Ectodermal cell (in vitro differentiated cells): ENCODE measurements at regions not wholly inside any gene's neighbourhood (a gene's known extent, or its start where the extent isn't known, plus 50 kb on each side); places are given as distances from the start of the nearest gene placed in this dataset.

Experiments
- H3K27ac ChIP-seq: 2 replicates; pipeline ENCODE4 v1.7.0; 2013; ENCODE audit warnings: mild to moderate bottlenecking, low read depth, low read length; ENCODE audit not compliant: insufficient read depth, poor library complexity, severe bottlenecking
- H3K27me3 ChIP-seq: 2 replicates; pipeline ENCODE4 v1.7.0; 2013; ENCODE audit warnings: mild to moderate bottlenecking, low read length; ENCODE audit not compliant: insufficient read depth, control insufficient read depth, poor library complexity, severe bottlenecking
- H3K36me3 ChIP-seq: one replicate; pipeline ENCODE4 v1.7.0; 2013; ENCODE audit warnings: low read length; ENCODE audit not compliant: control insufficient read depth, insufficient read depth
- H3K4me1 ChIP-seq: one replicate; pipeline ENCODE4 v1.7.0; 2013; ENCODE audit warnings: low read length; ENCODE audit not compliant: control insufficient read depth, insufficient read depth
- H3K4me3 ChIP-seq: 2 replicates; pipeline ENCODE4 v1.7.0; 2013; ENCODE audit warnings: low read depth, low read length, control low read depth; ENCODE audit not compliant: insufficient read depth
- H3K9me3 ChIP-seq: 2 replicates; pipeline ENCODE4 v1.7.0; 2013; ENCODE audit warnings: mild to moderate bottlenecking, low read length, moderate library complexity; ENCODE audit not compliant: control insufficient read depth
- WGBS, 2 experiments: methylation state at CpG; one replicate each; pipeline ENCODE4 v1.1.7; 2013; ENCODE audit warnings: missing lambda C conversion rate in 2 of 2; 5-methylcytosine and 5-hydroxymethylcytosine counted together

DNA sequence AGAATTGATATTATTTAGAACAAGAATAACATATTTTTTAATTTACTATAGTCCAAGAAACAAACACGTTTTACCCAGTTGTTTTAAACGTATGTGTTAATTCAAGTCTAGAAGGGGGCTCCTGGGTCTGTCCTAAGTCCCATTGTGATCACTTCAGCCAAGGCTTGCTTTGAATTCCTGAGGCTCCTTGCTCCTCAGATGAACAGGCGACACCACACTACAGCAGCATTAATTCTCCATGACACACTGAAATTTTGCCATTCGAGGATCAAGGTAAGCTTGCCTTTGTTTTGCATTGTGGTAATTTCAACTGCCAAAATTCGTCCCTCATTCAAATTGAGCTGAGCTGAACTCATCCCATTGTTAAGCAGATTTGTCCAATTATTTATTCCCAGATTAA lies 1442.6 kb downstream of the SLITRK5 start:
- no peaks in the 10 kb centered on the region for H3K9me3 ChIP-seq
- no peaks in the 10 kb centered on the region for H3K36me3 ChIP-seq
- no peaks in the 10 kb centered on the region for H3K27me3 ChIP-seq
- H3K4me3 ChIP-seq, result no peak overlapping the region
- no peaks in the 10 kb centered on the region for H3K4me1 ChIP-seq
- WGBS, 2 experiments, result 30 to 31% methylated on average over 4 to 5 of the region's 5 CpGs
- no peak overlapping the region for H3K27ac ChIP-seq

DNA sequence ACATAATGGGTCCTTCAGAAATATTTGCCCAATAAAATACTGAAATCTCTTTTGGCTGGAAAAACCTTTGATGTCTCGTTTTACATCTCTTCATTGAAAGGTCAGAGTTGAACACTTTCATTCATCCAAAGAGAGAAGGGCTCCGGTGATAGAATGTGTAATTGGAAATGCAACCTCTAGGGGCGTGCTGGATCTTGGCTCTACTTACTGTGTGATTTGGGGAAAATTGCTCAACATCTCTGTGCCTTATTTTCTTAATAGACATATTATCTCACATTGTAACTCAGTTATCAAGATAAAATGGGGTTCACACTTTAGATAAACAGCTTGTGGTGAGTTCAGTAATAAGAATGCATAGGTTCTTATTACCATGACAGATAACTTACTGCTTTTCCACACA lies 1444.1 kb downstream of the SLITRK5 start:
- WGBS, 2 experiments, result 89 to 100% methylated on average over 2 to 3 of the region's 3 CpGs
- no peaks in the 10 kb centered on the region for H3K27me3 ChIP-seq
- no peak overlapping the region for H3K4me3 ChIP-seq
- H3K4me1 ChIP-seq, result no peaks in the 10 kb centered on the region
- H3K36me3 ChIP-seq, result no peaks in the 10 kb centered on the region
- no peaks in the 10 kb centered on the region for H3K9me3 ChIP-seq
- no peak overlapping the region for H3K27ac ChIP-seq

DNA sequence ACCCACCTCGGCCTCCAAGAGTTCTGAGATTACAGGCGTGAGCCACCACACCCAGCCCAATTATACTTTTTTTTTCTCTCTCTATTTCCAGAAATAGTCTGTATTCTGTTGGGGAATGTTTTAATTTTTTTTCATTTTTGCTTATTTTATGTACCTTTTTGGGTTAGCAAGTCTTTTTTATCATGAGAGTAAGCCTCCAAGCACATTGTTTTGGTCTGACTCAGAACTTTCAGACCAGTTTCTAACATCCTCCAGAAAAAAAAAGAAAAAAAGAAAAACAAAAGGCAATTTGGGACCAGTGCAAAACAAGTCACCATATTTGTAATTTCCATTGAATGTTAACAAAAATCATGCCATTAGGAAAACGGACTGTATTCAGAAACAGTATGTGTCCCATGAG lies 1465.5 kb downstream of the SLITRK5 start:
- H3K4me1 ChIP-seq, result no peaks in the 10 kb centered on the region
- H3K27ac ChIP-seq, result no peak overlapping the region
- no peaks in the 10 kb centered on the region for H3K27me3 ChIP-seq
- 56 to 67% methylated on average over 3 of the region's 3 CpGs for WGBS, 2 experiments
- H3K36me3 ChIP-seq, result no peaks in the 10 kb centered on the region
- H3K9me3 ChIP-seq, result no peaks in the 10 kb centered on the region
- H3K4me3 ChIP-seq, result no peak overlapping the region

DNA sequence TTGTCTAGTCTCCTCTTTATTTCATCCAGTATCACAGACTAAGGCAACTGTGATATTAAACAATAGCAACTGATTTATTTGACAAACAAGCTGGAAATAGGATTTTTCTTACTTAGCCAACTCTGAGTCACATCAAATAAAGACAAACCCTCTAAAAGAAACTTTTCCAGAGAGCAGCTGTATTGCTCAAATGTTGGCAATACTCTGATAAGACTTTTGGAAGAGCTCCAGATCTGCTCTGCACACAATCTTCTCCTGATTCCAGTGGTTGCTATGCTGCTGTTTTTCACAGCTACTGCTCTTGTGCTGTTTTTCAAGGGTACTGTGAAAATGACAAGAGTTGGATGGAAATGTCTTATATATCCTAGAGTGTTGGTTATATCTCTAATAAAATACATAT lies 1479.2 kb downstream of the SLITRK5 start:
- Histone ChIP-seq H3K36me3 (no peaks in the 10 kb centered on the region), H3K9me3 (no peaks in the 10 kb centered on the region)

DNA sequence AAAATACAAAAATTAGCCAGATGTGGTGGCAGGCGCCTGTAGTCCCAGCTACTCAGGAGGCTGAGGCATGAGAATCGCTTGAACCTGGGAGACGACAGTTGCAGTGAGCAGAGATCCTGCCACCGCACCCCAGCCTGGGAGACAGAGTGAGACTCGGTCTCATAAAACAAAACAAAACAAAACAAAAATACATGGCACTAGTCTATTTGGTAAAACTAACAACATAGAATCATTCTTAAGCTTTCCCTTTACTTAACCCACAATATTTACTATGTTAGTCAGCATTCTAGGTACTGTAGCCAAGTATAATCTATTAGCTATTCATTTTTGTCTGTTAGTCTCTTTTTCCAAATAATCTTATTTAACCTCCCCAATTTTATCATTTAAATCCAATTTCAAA lies 1482.8 kb downstream of the SLITRK5 start:
- H3K9me3 ChIP-seq, result no peaks in the 10 kb centered on the region
- WGBS, 2 experiments, result 94% methylated on average over 5 of the region's 5 CpGs
- no peaks in the 10 kb centered on the region for H3K27me3 ChIP-seq
- no peaks in the 10 kb centered on the region for H3K36me3 ChIP-seq
- H3K4me3 ChIP-seq, result no peak overlapping the region
- no peaks in the 10 kb centered on the region for H3K4me1 ChIP-seq
- H3K27ac ChIP-seq, result no peak overlapping the region

More for the DNA sequence above, 1479.2 kb downstream of the SLITRK5 start:
- Histone ChIP-seq H3K27ac (no peak overlapping the region), H3K4me3 (no peak overlapping the region), H3K4me1 (no peaks in the 10 kb centered on the region), H3K27me3 (no peaks in the 10 kb centered on the region)

DNA sequence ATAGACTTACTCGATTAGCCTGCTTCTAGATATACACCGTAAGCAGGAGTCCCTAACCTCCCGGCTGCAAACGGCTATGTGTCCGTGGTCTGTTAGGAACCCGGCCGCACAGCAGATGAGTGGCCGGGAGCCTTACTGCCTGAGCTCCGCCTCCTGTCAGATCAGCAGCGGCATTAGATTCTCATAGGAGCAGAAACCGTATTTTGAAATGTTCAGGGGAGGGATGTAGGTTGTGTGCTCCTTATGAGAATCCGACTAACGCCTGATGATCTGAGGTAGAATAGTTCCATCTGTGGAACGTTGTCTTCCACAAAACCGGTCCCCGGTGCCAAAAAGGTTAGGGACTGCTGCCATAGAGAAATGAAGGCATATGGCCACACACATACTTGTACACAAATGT lies 1491.9 kb downstream of the SLITRK5 start:
- no peaks in the 10 kb centered on the region for H3K36me3 ChIP-seq
- no peak overlapping the region for H3K27ac ChIP-seq
- H3K4me1 ChIP-seq, result no peaks in the 10 kb centered on the region
- no peak overlapping the region for H3K4me3 ChIP-seq
- no peaks in the 10 kb centered on the region for H3K9me3 ChIP-seq
- no peaks in the 10 kb centered on the region for H3K27me3 ChIP-seq
- WGBS, 2 experiments, result 95% methylated on average over 16 of the region's 16 CpGs

DNA sequence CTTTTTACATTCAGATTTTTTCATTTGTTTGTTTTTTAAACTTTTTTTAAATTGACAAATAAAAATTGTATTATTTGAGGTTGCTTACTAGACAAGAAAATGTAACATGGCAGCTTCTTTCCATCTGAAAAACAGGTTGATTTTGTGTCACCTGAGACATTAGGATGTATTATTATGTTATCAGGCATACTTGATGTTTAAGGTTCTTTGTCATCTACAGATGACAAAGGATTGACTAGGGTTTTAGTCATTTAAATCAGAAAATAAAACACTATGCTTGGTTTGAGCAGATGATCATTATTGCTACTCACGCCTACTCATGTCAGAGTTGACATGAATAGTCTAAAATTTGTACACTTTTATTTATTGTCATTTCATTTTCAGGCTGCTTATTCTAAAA lies 1494.5 kb downstream of the SLITRK5 start:
- Histone ChIP-seq H3K27me3 (no peaks in the 10 kb centered on the region), H3K4me1 (no peaks in the 10 kb centered on the region), H3K9me3 (no peaks in the 10 kb centered on the region), H3K4me3 (no peak overlapping the region), H3K36me3 (no peaks in the 10 kb centered on the region), H3K27ac (no peak overlapping the region)
- 80 to 100% methylated on average over 1 of the region's 1 CpG for WGBS, 2 experiments

DNA sequence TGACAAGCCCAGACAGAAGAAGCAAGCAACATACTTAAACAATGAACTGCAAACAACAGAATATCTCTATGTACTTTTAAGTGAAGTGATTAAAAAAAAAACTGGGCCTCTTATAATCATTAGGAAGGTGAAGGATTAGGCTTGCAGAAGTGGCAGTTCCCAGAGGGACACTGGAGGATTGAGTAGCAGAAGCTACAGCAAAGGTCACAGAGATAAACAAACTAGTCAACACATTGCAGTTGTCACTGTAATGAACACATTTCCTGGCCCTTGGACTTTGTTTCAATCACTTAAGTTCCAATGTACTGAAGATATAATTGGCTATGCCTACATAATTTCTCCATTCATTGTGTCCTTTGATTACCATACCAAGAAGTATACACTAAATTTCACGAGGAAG lies 1498.8 kb downstream of the SLITRK5 start:
- no peaks in the 10 kb centered on the region for H3K36me3 ChIP-seq
- H3K4me3 ChIP-seq, result no peak overlapping the region
- no peak overlapping the region for H3K27ac ChIP-seq
- no peaks in the 10 kb centered on the region for H3K9me3 ChIP-seq
- no peaks in the 10 kb centered on the region for H3K27me3 ChIP-seq
- no CpG with 5 or more reads among the region's 1 CpG for WGBS, 2 experiments
- no peaks in the 10 kb centered on the region for H3K4me1 ChIP-seq

DNA sequence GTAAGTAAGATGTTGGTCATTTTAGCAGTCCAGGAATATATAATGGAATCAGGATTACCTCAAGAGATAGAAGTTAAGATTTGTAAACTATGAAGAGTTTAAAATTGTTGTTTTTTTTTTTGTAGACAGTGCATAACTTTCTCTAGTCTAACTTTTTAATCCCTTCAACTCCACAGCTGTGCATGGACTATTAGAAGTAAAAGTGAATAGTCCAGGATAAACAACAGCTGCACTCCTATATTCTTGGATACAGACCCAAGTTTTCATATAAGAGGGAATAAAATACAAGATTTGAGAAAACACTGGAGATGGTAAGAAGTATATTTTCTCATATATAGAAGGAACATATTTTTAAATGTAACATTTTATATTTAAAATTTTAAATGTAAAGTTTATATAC lies 1509.9 kb downstream of the SLITRK5 start:
- Histone ChIP-seq H3K27me3 (no peaks in the 10 kb centered on the region), H3K4me1 (no peaks in the 10 kb centered on the region), H3K4me3 (no peak overlapping the region), H3K36me3 (no peaks in the 10 kb centered on the region), H3K9me3 (no peaks in the 10 kb centered on the region), H3K27ac (no peak overlapping the region)

DNA sequence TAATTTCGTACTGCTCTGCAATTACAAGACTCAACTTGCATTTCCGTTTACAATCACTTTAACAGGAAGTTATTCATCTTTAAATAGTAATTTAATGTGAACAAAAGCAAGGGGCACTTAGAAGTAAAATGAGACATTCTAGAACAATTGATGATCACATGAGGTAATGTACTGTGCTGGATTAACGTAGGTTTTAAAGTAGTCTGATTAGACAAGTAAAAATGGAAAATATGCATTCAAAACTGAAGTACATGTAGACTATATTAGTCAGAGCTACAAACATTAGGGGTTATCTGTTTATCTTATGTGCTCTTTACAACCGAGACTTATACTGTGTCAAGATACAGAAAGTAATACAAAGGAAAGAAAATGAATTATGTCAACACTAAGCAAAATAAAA lies 1528.0 kb downstream of the SLITRK5 start:
- Histone ChIP-seq H3K27me3 (no peaks in the 10 kb centered on the region), H3K4me1 (no peaks in the 10 kb centered on the region), H3K4me3 (no peak overlapping the region), H3K36me3 (no peaks in the 10 kb centered on the region), H3K27ac (no peak overlapping the region), H3K9me3 (no peaks in the 10 kb centered on the region)
- 95 to 96% methylated on average over 1 of the region's 4 CpGs for WGBS, 2 experiments

DNA sequence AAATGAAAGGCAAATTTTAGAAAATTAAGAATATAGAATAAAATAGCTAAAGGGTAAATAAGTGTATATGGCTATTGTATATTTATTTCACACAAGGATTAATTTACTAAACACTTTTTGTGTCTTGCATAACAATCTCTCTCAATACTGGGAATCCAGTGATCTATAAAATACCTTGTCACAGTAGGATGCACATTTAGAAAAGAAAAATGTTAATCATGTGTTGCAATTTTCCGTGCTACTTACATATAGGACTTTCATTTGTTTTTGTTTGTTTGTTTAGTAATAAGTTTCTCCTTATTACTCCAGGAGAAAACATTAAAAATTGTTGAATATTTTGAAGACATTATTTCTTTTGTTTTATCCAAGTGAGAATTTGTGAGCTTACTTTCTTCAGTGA lies 1533.3 kb downstream of the SLITRK5 start:
- H3K4me3 ChIP-seq, result no peak overlapping the region
- H3K9me3 ChIP-seq, result no peaks in the 10 kb centered on the region
- H3K4me1 ChIP-seq, result no peaks in the 10 kb centered on the region
- WGBS, 2 experiments, result 88% methylated on average over 1 of the region's 1 CpG; no CpG with 5 or more reads in 1 of the 2 experiments
- no peak overlapping the region for H3K27ac ChIP-seq
- H3K36me3 ChIP-seq, result no peaks in the 10 kb centered on the region
- H3K27me3 ChIP-seq, result no peaks in the 10 kb centered on the region
